Endothelial cell of umbilical vein (primary cell): ENCODE measurements at regions not wholly inside any gene's neighbourhood (a gene's known extent, or its start where the extent isn't known, plus 50 kb on each side); places are given as distances from the start of the nearest gene placed in this dataset.

Experiments
- BruUV-seq: library from RNA; stranded (reverse); fragments of 400-500 nt; replicated peaks from 2 replicates; lab custom pipeline; 2021; lab: Mats Ljungman, UMichigan
- CTCF ChIA-PET: fragments of 300-600, 350-600 bp; sonication (Branson Sonifier 250); formaldehyde crosslinking; loops from one replicate; lab custom pipeline; 2021; ENCODE audit warnings: antibody characterized with exemption, inconsistent platforms; lab: Charles Lee
- POLR2A ChIA-PET: fragments of 300-600, 350-600 bp; sonication (Branson Sonifier 250); formaldehyde crosslinking; loops from one replicate; lab custom pipeline; 2021; ENCODE audit warnings: antibody characterized with exemption, inconsistent platforms; lab: Charles Lee
- DNase-seq: peaks from one replicate; pipeline ENCODE4 v3.0.0-alpha.2; 2011; ENCODE audit warnings: low read depth, low spot score
- FAIRE-seq: peaks from 2 replicates; lab custom pipeline; 2011; peaks lifted over from hg19 to GRCh38; lab: Jason Lieb, UNC
- H2AFZ ChIP-seq: 2 replicates; pipeline ENCODE4 v1.6.0; 2012; ENCODE audit warnings: low read depth, low read length, control low read depth, inconsistent platforms
- H3K27ac ChIP-seq: 2 replicates; pipeline ENCODE4 v1.5.1; 2011; ENCODE audit warnings: low read depth, mild to moderate bottlenecking, control low read depth, low read length, moderate library complexity; ENCODE audit not compliant: insufficient read depth
- H3K27me3 ChIP-seq, 2 experiments: 2 replicates each; pipeline versions ENCODE4 v1.6.0 to v1.6.1; 2011; ENCODE audit warnings: low read length in 2 of 2, mixed read lengths in 1 of 2; ENCODE audit not compliant: control insufficient read depth in 2 of 2, insufficient read depth in 2 of 2
- H3K36me3 ChIP-seq, 2 experiments: 2 replicates in 1 of 2; 3 replicates in 1 of 2; pipeline ENCODE4 v1.5.1; 2011; ENCODE audit warnings: low read length in 2 of 2, mild to moderate bottlenecking in 1 of 2, moderate library complexity in 1 of 2; ENCODE audit not compliant: control insufficient read depth in 2 of 2, insufficient read depth in 2 of 2; ENCODE audit errors: extremely low read depth in 1 of 2
- H3K4me1 ChIP-seq: 3 replicates; pipeline ENCODE4 v1.5.1; 2011; ENCODE audit warnings: mild to moderate bottlenecking, low read length; ENCODE audit not compliant: control insufficient read depth, insufficient read depth; ENCODE audit errors: extremely low read depth
- H3K4me2 ChIP-seq: 2 replicates; pipeline ENCODE4 v1.6.1; 2011; ENCODE audit warnings: low read length, control low read depth, mixed read lengths; ENCODE audit not compliant: insufficient read depth
- H3K4me3 ChIP-seq, 3 experiments: fragments of 200-600 bp in 1 of 3; sonication (generic), shearing (Covaris generic) in 1 of 3; replicated peaks in 1 of 3; 2 replicates each; pipeline ENCODE4 v1.5.1; 2011 to 2016; ENCODE audit warnings: control low read depth in 3 of 3, low read length in 3 of 3, mild to moderate bottlenecking in 2 of 3, inconsistent platforms in 1 of 3, low read depth in 1 of 3, moderate library complexity in 1 of 3; ENCODE audit not compliant: insufficient read depth in 1 of 3
- H3K79me2 ChIP-seq: 2 replicates; pipeline ENCODE4 v1.6.0; 2012; ENCODE audit warnings: low read length, inconsistent platforms; ENCODE audit not compliant: control insufficient read depth, insufficient read depth
- H3K9ac ChIP-seq: replicated peaks from 2 replicates; pipeline ENCODE3; 2011; ENCODE audit warnings: low read length, control low read depth; ENCODE audit not compliant: insufficient read depth; ENCODE audit errors: extremely low read depth
- H3K9me1 ChIP-seq: replicated peaks from 3 replicates; pipeline ENCODE4 v1.6.0; 2011; ENCODE audit warnings: mild to moderate bottlenecking, low read length; ENCODE audit not compliant: control insufficient read depth, insufficient read depth; ENCODE audit errors: extremely low read depth
- H3K9me3 ChIP-seq: replicated peaks from 2 replicates; pipeline ENCODE4 v1.5.1; 2012; ENCODE audit warnings: low read length, inconsistent platforms; ENCODE audit not compliant: control insufficient read depth, insufficient read depth
- H4K20me1 ChIP-seq: replicated peaks from 2 replicates; pipeline ENCODE3; 2011; ENCODE audit warnings: mild to moderate bottlenecking, low read length; ENCODE audit not compliant: control insufficient read depth, insufficient read depth; ENCODE audit errors: extremely low read depth
- CTCF ChIP-seq, 2 donors: IDR thresholded peaks; 1 replicate in 1 of 2; 2 replicates in 1 of 2; pipeline ENCODE4 v1.5.1; 2011; ENCODE audit warnings: low read length in 2 of 2, mild to moderate bottlenecking in 2 of 2, moderate library complexity in 2 of 2, control low read depth in 1 of 2, inconsistent platforms in 1 of 2, low read depth in 1 of 2; ENCODE audit not compliant: insufficient read depth in 1 of 2; ENCODE audit errors: extremely low read depth in 1 of 2
- EZH2 ChIP-seq: IDR thresholded peaks from 2 replicates; pipeline ENCODE4 v1.6.1; 2012; ENCODE audit warnings: borderline replicate concordance, low read depth, mild to moderate bottlenecking, moderate library complexity, low read length, inconsistent platforms; ENCODE audit not compliant: severe bottlenecking
- FOS ChIP-seq: IDR thresholded peaks from 2 replicates; pipeline ENCODE4 v1.6.1; 2011; ENCODE audit warnings: mild to moderate bottlenecking, low read length, moderate library complexity, borderline replicate concordance; ENCODE audit not compliant: insufficient read depth
- GATA2 ChIP-seq: IDR thresholded peaks from 2 replicates; pipeline ENCODE4 v1.7.0; 2011; ENCODE audit warnings: low read depth, mild to moderate bottlenecking, moderate library complexity, mixed read lengths, low read length; ENCODE audit not compliant: insufficient read length, insufficient read depth
- JUN ChIP-seq: IDR thresholded peaks from 2 replicates; pipeline ENCODE4 v1.6.1; 2011; ENCODE audit warnings: borderline replicate concordance, low read depth; ENCODE audit not compliant: insufficient read length, insufficient read depth
- MAX ChIP-seq: IDR thresholded peaks from 2 replicates; pipeline ENCODE4 v1.6.1; 2011; ENCODE audit not compliant: insufficient read depth, insufficient read length
- MYC ChIP-seq: IDR thresholded peaks from one replicate; pipeline ENCODE4 v1.6.1; 2011; ENCODE audit warnings: mild to moderate bottlenecking, low read depth, low read length
- POLR2A ChIP-seq: IDR thresholded peaks from 2 replicates; pipeline ENCODE4 v1.6.1; 2012; ENCODE audit warnings: low read depth, mild to moderate bottlenecking, control low read depth, low read length
- POLR2AphosphoS5 ChIP-seq: IDR thresholded peaks from 2 replicates; pipeline ENCODE4 v1.6.1; 2012; ENCODE audit warnings: low read depth, mild to moderate bottlenecking, control low read depth, low read length, moderate library complexity; ENCODE audit not compliant: insufficient read depth
- dilution Hi-C: fragments of 300-500 bp; cut with MboI; formaldehyde crosslinking; loops from one replicate; pipeline ENCODE4 v1.15.0; 2019; ENCODE audit warnings: low sequenced_read_pairs; ENCODE audit not compliant: extremely low pct_ligation_motif_present
- intact Hi-C: fragments of 100-400 bp; cut with micrococcal nuclease; formaldehyde crosslinking; loops from one replicate; pipeline ENCODE4 v1.10.0; 2022

GRCh38 chr9:89868100-89868499, 263.3 kb downstream of the GADD45G start:
- Histone ChIP-seq H3K4me1 (no peaks in the 10 kb centered on the region), H2AFZ (no peak overlapping the region), H3K79me2 (no peaks in the 10 kb centered on the region), H4K20me1 (no peaks in the 10 kb centered on the region), H3K9me1 (no peaks in the 10 kb centered on the region), H3K36me3 (no peaks in the 10 kb centered on the region), H3K4me3 (no peak overlapping the region), H3K4me2 (no peak overlapping the region), H3K27me3 (no peaks in the 10 kb centered on the region), H3K9me3 (no peaks in the 10 kb centered on the region), H3K9ac (no peak overlapping the region), H3K27ac (no peak overlapping the region)
- intact Hi-C loops (no loop called here), dilution Hi-C loops (no loop called here)
- no peak for TF ChIP-seq MAX
- no peak for TF ChIP-seq POLR2AphosphoS5
- no peak for TF ChIP-seq JUN
- no peak for TF ChIP-seq MYC
- TF ChIP-seq EZH2 = no peak
- TF ChIP-seq GATA2 = no peak
- no peak for TF ChIP-seq FOS
- no peak for TF ChIP-seq CTCF (IDR thresholded peaks at IDR 0.05; ENCODE audit: extremely low read depth in 1 of 2, insufficient read depth in 1 of 2, low read depth in 1 of 2, low read length in 2 of 2)
- TF ChIP-seq POLR2A = no peak
- ChIA-PET CTCF (interaction anchor here (1.2 kb wide), 1 partner anchor 265 kb away, joined by 3 read pairs; no protein-coding TSS in a partner anchor), POLR2A (no interaction called here)
- DNase-seq (no peak), FAIRE-seq (no peak)
- no TSS peak for BruUV-seq
